CD14-positive monocyte (primary cell): ENCODE measurements at regions not wholly inside any gene's neighbourhood (a gene's known extent, or its start where the extent isn't known, plus 50 kb on each side); places are given as distances from the start of the nearest gene placed in this dataset.

Experiments used
- DNase-seq, 3 donors: peaks; one replicate each; pipeline ENCODE4 v3.0.0-alpha.2; 2011 to 2022
- H2AFZ ChIP-seq: 2 replicates; pipeline ENCODE4 v1.6.0; 2012; ENCODE audit warnings: mild to moderate bottlenecking, low read depth, low read length, inconsistent platforms; ENCODE audit not compliant: insufficient read depth, poor library complexity, severe bottlenecking
- H3K27ac ChIP-seq, 2 donors: 1 replicate in 1 of 2; 2 replicates in 1 of 2; pipeline ENCODE4 v1.5.1; 2012 to 2013; ENCODE audit warnings: low read length in 2 of 2, control low read depth in 1 of 2, inconsistent platforms in 1 of 2, low read depth in 1 of 2, mild to moderate bottlenecking in 1 of 2
- H3K27me3 ChIP-seq, 2 donors: one replicate each; pipeline versions ENCODE4 v1.6.0 to v1.6.1; 2011 to 2013; ENCODE audit warnings: low read length in 2 of 2; ENCODE audit not compliant: control insufficient read depth in 2 of 2, insufficient read depth in 2 of 2
- H3K36me3 ChIP-seq, 2 donors: replicated peaks in 1 of 2; 1 replicate in 1 of 2; 2 replicates in 1 of 2; pipeline versions ENCODE4 v1.5.1 to v1.6.1; 2012 to 2013; ENCODE audit warnings: low read length in 2 of 2, control low read depth in 1 of 2, inconsistent platforms in 1 of 2, mild to moderate bottlenecking in 1 of 2; ENCODE audit not compliant: insufficient read depth in 2 of 2, control insufficient read depth in 1 of 2
- H3K4me1 ChIP-seq, 2 donors: 1 replicate in 1 of 2; 2 replicates in 1 of 2; pipeline versions ENCODE4 v1.5.1 to v1.6.1; 2012 to 2013; ENCODE audit warnings: low read length in 2 of 2, control low read depth in 1 of 2, inconsistent platforms in 1 of 2, mild to moderate bottlenecking in 1 of 2, moderate library complexity in 1 of 2; ENCODE audit not compliant: insufficient read depth in 2 of 2, control insufficient read depth in 1 of 2
- H3K4me2 ChIP-seq: replicated peaks from 2 replicates; pipeline ENCODE3; 2012; ENCODE audit warnings: low read length, moderate library complexity, mild to moderate bottlenecking; ENCODE audit not compliant: poor library complexity, severe bottlenecking; ENCODE audit errors: extremely low read depth
- H3K4me3 ChIP-seq, 3 experiments: fragments of 200-600 bp in 1 of 3; sonication (generic) in 1 of 3; replicated peaks in 1 of 3; 1 replicate in 2 of 3; 2 replicates in 1 of 3; pipeline ENCODE4 v1.5.1; 2011 to 2013; ENCODE audit warnings: low read length in 3 of 3, mild to moderate bottlenecking in 3 of 3, control low read depth in 2 of 3, low read depth in 2 of 3, inconsistent platforms in 1 of 3, moderate library complexity in 1 of 3
- H3K79me2 ChIP-seq: 2 replicates; pipeline ENCODE4 v1.6.0; 2012; ENCODE audit warnings: mild to moderate bottlenecking, control low read depth, inconsistent platforms, low read length, moderate library complexity; ENCODE audit not compliant: insufficient read depth
- H3K9ac ChIP-seq: 2 replicates; pipeline ENCODE4 v1.6.0; 2017; ENCODE audit warnings: low read length, mild to moderate bottlenecking; ENCODE audit not compliant: insufficient read depth, poor library complexity, severe bottlenecking
- H3K9me3 ChIP-seq, 2 donors: replicated peaks in 1 of 2; 1 replicate in 1 of 2; 2 replicates in 1 of 2; pipeline versions ENCODE4 v1.5.1 to v1.6.1; 2012 to 2013; ENCODE audit warnings: low read length in 2 of 2, control low read depth in 1 of 2; ENCODE audit not compliant: control insufficient read depth in 1 of 2, insufficient read depth in 1 of 2
- H4K20me1 ChIP-seq: 2 replicates; pipeline ENCODE4 v1.6.0; 2012; ENCODE audit warnings: mild to moderate bottlenecking, low read length, control low read depth, moderate library complexity; ENCODE audit not compliant: insufficient read depth
- H3K27ac Mint-ChIP-seq, 7 donors: one replicate each; pipeline ENCODE4 v1.8.0; 2020; ENCODE audit warnings: mild to moderate bottlenecking in 7 of 7, mixed read lengths in 7 of 7, moderate library complexity in 6 of 7, inconsistent platforms in 2 of 7
- H3K27me3 Mint-ChIP-seq, 3 donors: one replicate each; pipeline ENCODE4 v1.8.0; 2021 to 2022; ENCODE audit warnings: low read depth in 3 of 3, mild to moderate bottlenecking in 3 of 3, mixed read lengths in 3 of 3, moderate library complexity in 3 of 3, inconsistent platforms in 1 of 3
- H3K36me3 Mint-ChIP-seq, 2 donors: one replicate each; pipeline ENCODE4 v1.8.0; 2020; ENCODE audit warnings: mixed read lengths in 2 of 2, inconsistent platforms in 1 of 2, mild to moderate bottlenecking in 1 of 2
- H3K4me1 Mint-ChIP-seq: one replicate; pipeline ENCODE4 v1.8.0; 2020; ENCODE audit warnings: mild to moderate bottlenecking, mixed read lengths
- H3K4me3 Mint-ChIP-seq, 2 donors: one replicate each; pipeline ENCODE4 v1.8.0; 2020; ENCODE audit warnings: mild to moderate bottlenecking in 2 of 2, mixed read lengths in 2 of 2, moderate library complexity in 1 of 2
- H3K9me3 Mint-ChIP-seq, 7 donors: one replicate each; pipeline ENCODE4 v1.8.0; 2020 to 2022; ENCODE audit warnings: mixed read lengths in 7 of 7, mild to moderate bottlenecking in 6 of 7, moderate library complexity in 6 of 7, inconsistent platforms in 2 of 7
- CTCF ChIP-seq: fragments of 200-600 bp; IDR thresholded peaks from one replicate; pipeline ENCODE4 v1.8.0; 2022; ENCODE audit warnings: antibody characterized with exemption, mild to moderate bottlenecking
- WGBS: methylation state at CpG from one replicate; pipeline ENCODE4 v1.1.5; 2013; ENCODE audit warnings: missing lambda C conversion rate; ENCODE audit not compliant: insufficient coverage; 5-methylcytosine and 5-hydroxymethylcytosine counted together
- intact Hi-C, 2 donors: fragments of 100-400 bp; cut with micrococcal nuclease; formaldehyde crosslinking; loops; one replicate each; pipeline versions ENCODE4 v1.15.0 to v1.15.1; 2023

DNA sequence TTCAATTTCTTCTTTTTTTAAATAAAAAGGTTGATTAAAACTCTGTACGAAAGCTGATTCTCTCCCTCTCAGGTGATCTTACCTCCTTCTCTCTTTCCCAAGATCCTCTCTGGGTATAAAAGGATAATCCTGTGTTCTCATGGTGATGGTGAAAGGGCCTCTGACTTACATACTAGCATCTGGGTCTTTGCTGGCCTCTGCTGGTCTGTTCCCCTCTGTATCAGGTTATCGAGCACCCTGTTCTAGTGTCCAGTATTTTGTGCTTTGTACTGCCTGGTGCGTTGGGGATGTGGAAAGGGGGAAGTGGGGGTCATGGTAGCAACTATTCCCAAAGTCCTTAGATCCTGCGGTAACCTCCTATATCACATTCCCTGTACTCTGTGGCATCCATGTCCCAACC lies 328.9 kb downstream of the NR2F1-AS1 start:
- H3K27me3 ChIP-seq: no peaks in the 10 kb centered on the region
- H3K4me1 ChIP-seq: no peaks in the 10 kb centered on the region
- peaks cover 0 to 5% (median 0%) of the 10 kb centered on the region in 7 donors for H3K9me3 Mint-ChIP-seq
- H3K9ac ChIP-seq: no peak overlapping the region
- intact Hi-C loops: no loop called here
- H3K4me2 ChIP-seq: no peak overlapping the region
- peaks cover 0 to 2% (median 0%) of the 10 kb centered on the region in 3 donors for H3K27me3 Mint-ChIP-seq
- no peak for TF ChIP-seq CTCF
- H4K20me1 ChIP-seq: no peaks in the 10 kb centered on the region
- H3K9me3 ChIP-seq: no peaks in the 10 kb centered on the region
- H3K27ac ChIP-seq: no peak overlapping the region
- H3K27ac Mint-ChIP-seq: no peak overlapping the region
- H3K36me3 Mint-ChIP-seq: no peaks in the 10 kb centered on the region
- no CpG with 5 or more reads among the region's 4 CpGs for WGBS
- H3K4me3 Mint-ChIP-seq: no peak overlapping the region
- no peak overlapping the region for H2AFZ ChIP-seq
- no peak overlapping the region for H3K4me3 ChIP-seq
- no peak for DNase-seq
- H3K79me2 ChIP-seq: no peaks in the 10 kb centered on the region
- H3K4me1 Mint-ChIP-seq: no peaks in the 10 kb centered on the region
- H3K36me3 ChIP-seq: no peaks in the 10 kb centered on the region

- Histone ChIP-seq H3K27ac (no peak overlapping the region), H3K27me3 (no peaks in the 10 kb centered on the region), H3K9me3 (no peaks in the 10 kb centered on the region), H3K4me1 (no peaks in the 10 kb centered on the region), H3K79me2 (no peaks in the 10 kb centered on the region), H3K9ac (no peak overlapping the region), H4K20me1 (no peaks in the 10 kb centered on the region), H3K4me3 (no peak overlapping the region), H2AFZ (no peak overlapping the region), H3K36me3 (no peaks in the 10 kb centered on the region), H3K4me2 (no peak overlapping the region)
- Mint-ChIP-seq H3K27me3 (peaks cover 0 to 2% (median 0%) of the 10 kb centered on the region in 3 donors), H3K27ac (no peak overlapping the region), H3K4me1 (no peaks in the 10 kb centered on the region), H3K4me3 (no peak overlapping the region), H3K36me3 (no peaks in the 10 kb centered on the region), H3K9me3 (peaks cover 0 to 5% (median 0%) of the 10 kb centered on the region in 7 donors)
- intact Hi-C loops: no loop called here
- DNase-seq: no peak
- no CpG with 5 or more reads among the region's 2 CpGs for WGBS
- TF ChIP-seq CTCF: no peak
These were observed 329.7 kb downstream of the NR2F1-AS1 start for GRCh38 chr5:93251347-93251746.
